ENCODE measurements at regions not wholly inside any gene's neighbourhood (a gene's known extent, or its start where the extent isn't known, plus 50 kb on each side); places are given as distances from the start of the nearest gene placed in this dataset.

GRCh38 chr17:73758245-73758644 is 114.0 kb upstream of the SDK2 start:
- DNase-seq = no peak

GRCh38 chr17:73759324-73759723 is 115.1 kb upstream of the SDK2 start:
- DNase-seq = peak; percentile 70

- DNase-seq = peak; percentile 70
Observed at GRCh38 chr17:73759734-73760438, 115.6 kb upstream of the SDK2 start.

- no peak for DNase-seq
Observed at GRCh38 chr17:73760439-73760758, 116.2 kb upstream of the SDK2 start.

GRCh38 chr17:73765824-73766563 is 121.7 kb upstream of the SDK2 start:
- peak; percentile 81 for DNase-seq

GRCh38 chr17:73767696-73768095 is 123.5 kb upstream of the SDK2 start:
- DNase-seq = no peak

GRCh38 chr17:73768691-73769090 is 124.4 kb upstream of the SDK2 start:
- no peak for DNase-seq

GRCh38 chr17:73769479-73769878 is 125.2 kb upstream of the SDK2 start:
- DNase-seq = no peak

GRCh38 chr17:73770115-73770848 is 126.0 kb upstream of the SDK2 start:
- no peak for DNase-seq

- no peak for DNase-seq
Observed at GRCh38 chr17:73770849-73771229, 126.6 kb upstream of the SDK2 start.

GRCh38 chr17:73772107-73772705 is 128.0 kb upstream of the SDK2 start:
- DNase-seq = no peak

GRCh38 chr17:73773702-73774101 is 129.5 kb upstream of the SDK2 start:
- DNase-seq = no peak

GRCh38 chr17:73774852-73775251 is 130.6 kb upstream of the SDK2 start:
- no peak for DNase-seq

GRCh38 chr17:73776351-73777130 is 132.3 kb upstream of the SDK2 start:
- no peak for DNase-seq

- no peak for DNase-seq
Observed at GRCh38 chr17:73777131-73777449, 132.8 kb upstream of the SDK2 start.

GRCh38 chr17:73782231-73782630 is 138.0 kb upstream of the SDK2 start:
- no peak for DNase-seq

- no peak for DNase-seq
Observed at GRCh38 chr17:73782641-73783381, 138.6 kb upstream of the SDK2 start.

GRCh38 chr17:73783382-73783766 is 139.1 kb upstream of the SDK2 start:
- no peak for DNase-seq

- no peak for DNase-seq
Observed at GRCh38 chr17:73783945-73784603, 139.8 kb upstream of the SDK2 start.

GRCh38 chr17:73785496-73785895 is 141.3 kb upstream of the SDK2 start:
- peak; percentile 32 for DNase-seq

- DNase-seq = peak; percentile 38
Observed at GRCh38 chr17:73785958-73786743, 141.9 kb upstream of the SDK2 start.

Measured in NCI-H2227 treated with DMSO at 0.1 percent for 48 hours (cell line).